K562 (cell line): ENCODE measurements at regions not wholly inside any gene's neighbourhood (a gene's known extent, or its start where the extent isn't known, plus 50 kb on each side); places are given as distances from the start of the nearest gene placed in this dataset.

ENCODE experiments used
- RHOXF2B ChIP-seq: fragments of 250-450 bp; sonication (Bioruptor Pico); conservative IDR thresholded peaks from 2 replicates; pipeline ENCODE4 v1.5.1; 2021
- ZFP91 ChIP-seq: sonication (generic); formaldehyde crosslinking; IDR thresholded peaks from 2 replicates; pipeline ENCODE4 v1.8.0; 2022; ENCODE audit warnings: mild to moderate bottlenecking, missing genetic modification reagents

- TF ChIP-seq ZFP91 (CRISPR knock-in tag), result no peak
- no peak for TF ChIP-seq RHOXF2B (CRISPR knock-in tag)
Measured at GRCh38 chr4:35695003-35695402, 549.3 kb downstream of the ARAP2 start.
